ENCODE measurements at regions not wholly inside any gene's neighbourhood (a gene's known extent, or its start where the extent isn't known, plus 50 kb on each side); places are given as distances from the start of the nearest gene placed in this dataset.

DNA sequence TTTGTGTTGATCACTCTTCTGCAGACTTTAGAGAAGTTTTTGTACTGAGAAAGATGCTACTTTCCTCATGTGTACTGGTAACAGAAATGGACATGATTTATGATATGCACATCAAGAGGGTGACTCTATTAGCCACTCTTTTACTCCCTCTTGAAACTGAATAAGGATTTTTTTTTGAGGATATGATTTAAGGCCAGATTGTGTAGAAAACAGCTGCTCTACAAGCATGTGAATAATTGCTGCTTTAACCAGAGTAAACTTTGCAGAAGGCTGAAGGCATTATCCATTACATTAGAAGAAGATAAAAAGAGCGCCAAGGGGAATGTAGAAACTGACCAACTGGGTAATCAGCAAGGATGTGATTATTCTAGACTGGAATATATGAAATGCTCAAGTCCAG is 276.2 kb upstream of the MAP3K7 start:
- TF ChIP-seq, protein P1, sequence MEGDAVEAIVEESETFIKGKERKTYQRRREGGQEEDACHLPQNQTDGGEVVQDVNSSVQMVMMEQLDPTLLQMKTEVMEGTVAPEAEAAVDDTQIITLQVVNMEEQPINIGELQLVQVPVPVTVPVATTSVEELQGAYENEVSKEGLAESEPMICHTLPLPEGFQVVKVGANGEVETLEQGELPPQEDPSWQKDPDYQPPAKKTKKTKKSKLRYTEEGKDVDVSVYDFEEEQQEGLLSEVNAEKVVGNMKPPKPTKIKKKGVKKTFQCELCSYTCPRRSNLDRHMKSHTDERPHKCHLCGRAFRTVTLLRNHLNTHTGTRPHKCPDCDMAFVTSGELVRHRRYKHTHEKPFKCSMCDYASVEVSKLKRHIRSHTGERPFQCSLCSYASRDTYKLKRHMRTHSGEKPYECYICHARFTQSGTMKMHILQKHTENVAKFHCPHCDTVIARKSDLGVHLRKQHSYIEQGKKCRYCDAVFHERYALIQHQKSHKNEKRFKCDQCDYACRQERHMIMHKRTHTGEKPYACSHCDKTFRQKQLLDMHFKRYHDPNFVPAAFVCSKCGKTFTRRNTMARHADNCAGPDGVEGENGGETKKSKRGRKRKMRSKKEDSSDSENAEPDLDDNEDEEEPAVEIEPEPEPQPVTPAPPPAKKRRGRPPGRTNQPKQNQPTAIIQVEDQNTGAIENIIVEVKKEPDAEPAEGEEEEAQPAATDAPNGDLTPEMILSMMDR (conservative IDR thresholded peaks at IDR 0.05; ENCODE audit: low read depth, low read length), result no peak
- TF ChIP-seq EZH2 (IDR thresholded peaks at IDR 0.05; ENCODE audit: low read length, unreplicated experiment) (no peak), EZH2phosphoT487 (IDR thresholded peaks at IDR 0.05; ENCODE audit: borderline replicate concordance, low read length) (no peak)

Measured in PC-3 (cell line).